HCT116 (cell line): ENCODE measurements at regions not wholly inside any gene's neighbourhood (a gene's known extent, or its start where the extent isn't known, plus 50 kb on each side); places are given as distances from the start of the nearest gene placed in this dataset.

Experiments used
- ATAC-seq: fragments of 200-7000 bp; cut with Tn5 transposase; 2 replicates; pipeline ENCODE4 v1.9.1; 2020; ENCODE audit warnings: mild to moderate bottlenecking, moderate library complexity
- BruUV-seq: library from RNA; stranded (reverse); fragments of 400-500 nt; replicated peaks from 2 replicates; lab custom pipeline; 2021; lab: Mats Ljungman, UMichigan
- CTCF ChIA-PET: fragments of 300-600 bp; sonication (Branson Sonifier 250); formaldehyde crosslinking; loops from one replicate; lab custom pipeline; 2021; ENCODE audit warnings: antibody characterized with exemption; lab: Charles Lee
- POLR2A ChIA-PET: fragments of 300-600, 350-600 bp; sonication (Branson Sonifier 250); formaldehyde crosslinking; loops from one replicate; lab custom pipeline; 2021; ENCODE audit warnings: antibody characterized with exemption; lab: Charles Lee
- RAD21 ChIA-PET, 2 experiments: fragments of 300-600 bp; sonication (Branson Sonifier 250); formaldehyde crosslinking; loops; one replicate each; lab custom pipeline; 2023; ENCODE audit warnings: low total read pairs in 2 of 2; ENCODE audit not compliant: uncharacterized antibody in 2 of 2, unreplicated experiment in 2 of 2, low non-redundant PET in 1 of 2; lab: Charles Lee
- DNase-seq: peaks from one replicate; pipeline ENCODE4 v3.0.0-alpha.2; 2010; ENCODE audit warnings: low read depth, low spot score
- H2AFZ ChIP-seq: fragments of 200-600 bp; shearing (Covaris generic), sonication (generic); 2 replicates; pipeline ENCODE4 v1.6.1; 2017; ENCODE audit warnings: low read depth, mixed run types, mixed read lengths, antibody characterized with exemption, low read length; ENCODE audit not compliant: poor library complexity, severe bottlenecking
- H3K27ac ChIP-seq: 2 replicates; pipeline ENCODE4 v1.5.1; 2012; ENCODE audit warnings: low read depth, low read length
- H3K27me3 ChIP-seq: fragments of 200-600 bp; sonication (generic); 2 replicates; pipeline ENCODE4 v1.6.1; 2016; ENCODE audit warnings: mixed run types, low read length, mixed read lengths; ENCODE audit not compliant: insufficient read depth
- H3K36me3 ChIP-seq, 2 experiments: fragments of 200-500 bp in 1 of 2; fragments of 200-600 bp in 1 of 2; sonication (Bioruptor generic) in 1 of 2; sonication (generic) in 1 of 2; 2 replicates each; pipeline versions ENCODE4 v1.5.1 to v1.6.1; 2014 to 2016; ENCODE audit warnings: low read length in 2 of 2, inconsistent platforms in 1 of 2, mixed read lengths in 1 of 2, mixed run types in 1 of 2; ENCODE audit not compliant: insufficient read depth in 2 of 2, control insufficient read depth in 1 of 2
- H3K4me1 ChIP-seq, 2 experiments: fragments of 200-600 bp in 1 of 2; sonication (generic) in 1 of 2; 2 replicates each; pipeline versions ENCODE4 v1.5.1 to v1.6.1; 2012 to 2017; ENCODE audit warnings: low read length in 2 of 2, inconsistent platforms in 1 of 2, mild to moderate bottlenecking in 1 of 2, mixed read lengths in 1 of 2, mixed run types in 1 of 2, moderate library complexity in 1 of 2; ENCODE audit not compliant: insufficient read depth in 2 of 2, control insufficient read depth in 1 of 2
- H3K4me2 ChIP-seq: fragments of 200-600 bp; sonication (generic); 2 replicates; pipeline ENCODE4 v1.6.1; 2017; ENCODE audit warnings: mixed run types, low read length, mixed read lengths
- H3K4me3 ChIP-seq, 2 experiments: fragments of 200-600 bp in 1 of 2; sonication (generic) in 1 of 2; replicated peaks in 1 of 2; 2 replicates each; pipeline ENCODE4 v1.5.1; 2011 to 2016; ENCODE audit warnings: low read length in 2 of 2, control low read depth in 1 of 2, low read depth in 1 of 2, mild to moderate bottlenecking in 1 of 2, mixed read lengths in 1 of 2, mixed run types in 1 of 2
- H3K79me2 ChIP-seq: fragments of 200-600 bp; sonication (generic); 2 replicates; pipeline ENCODE4 v1.6.1; 2017; ENCODE audit warnings: mild to moderate bottlenecking, mixed run types, low read length, moderate library complexity, mixed read lengths; ENCODE audit not compliant: insufficient read depth
- H3K9ac ChIP-seq: fragments of 200-600 bp; sonication (generic); 2 replicates; pipeline ENCODE4 v1.6.1; 2016; ENCODE audit warnings: low read length, mixed read lengths
- H3K9me2 ChIP-seq: fragments of 200-600 bp; sonication (generic), shearing (Covaris generic); 2 replicates; pipeline ENCODE4 v1.6.1; 2017; ENCODE audit warnings: mixed run types, mild to moderate bottlenecking, moderate library complexity; ENCODE audit not compliant: insufficient read depth
- H3K9me3 ChIP-seq, 2 experiments: fragments of 200-500 bp in 1 of 2; fragments of 200-600 bp in 1 of 2; sonication (Bioruptor generic) in 1 of 2; sonication (generic) in 1 of 2; 2 replicates each; pipeline ENCODE4 v1.6.1; 2014 to 2017; ENCODE audit warnings: low read length in 2 of 2, mixed read lengths in 2 of 2, inconsistent platforms in 1 of 2, low read depth in 1 of 2, mild to moderate bottlenecking in 1 of 2, mixed run types in 1 of 2, moderate library complexity in 1 of 2; ENCODE audit not compliant: control insufficient read depth in 1 of 2, insufficient read depth in 1 of 2
- H4K20me1 ChIP-seq: fragments of 200-600 bp; sonication (generic), shearing (Covaris generic); 2 replicates; pipeline ENCODE4 v1.6.1; 2017; ENCODE audit warnings: mixed run types, mild to moderate bottlenecking, moderate library complexity; ENCODE audit not compliant: insufficient read depth
- CBX3 ChIP-seq: IDR thresholded peaks from 2 replicates; pipeline ENCODE4 v1.6.1; 2012; ENCODE audit warnings: low read depth
- CEBPB ChIP-seq: IDR thresholded peaks from 2 replicates; pipeline ENCODE4 v1.6.1; 2012; ENCODE audit warnings: low read depth
- EGR1 ChIP-seq: IDR thresholded peaks from 2 replicates; pipeline ENCODE4 v1.6.1; 2012; ENCODE audit warnings: low read depth
- ELF1 ChIP-seq: IDR thresholded peaks from 2 replicates; pipeline ENCODE4 v1.6.1; 2012; ENCODE audit warnings: low read depth, borderline replicate concordance
- EZH2 ChIP-seq: fragments of 200-600 bp; sonication (generic); IDR thresholded peaks from 2 replicates; pipeline ENCODE4 v1.6.1; 2017; ENCODE audit warnings: antibody characterized with exemption, mixed run types
- FOSL1 ChIP-seq: IDR thresholded peaks from 2 replicates; pipeline ENCODE4 v1.6.1; 2012; ENCODE audit warnings: low read depth
- POLR2A ChIP-seq: IDR thresholded peaks from 2 replicates; pipeline ENCODE4 v1.7.0; 2011; ENCODE audit warnings: borderline replicate concordance; ENCODE audit not compliant: insufficient read depth, insufficient read length; ENCODE audit errors: extremely low read depth
- SIN3A ChIP-seq: IDR thresholded peaks from 2 replicates; pipeline ENCODE4 v1.6.1; 2012; ENCODE audit warnings: low read depth
- SP1 ChIP-seq: IDR thresholded peaks from 2 replicates; pipeline ENCODE4 v1.6.1; 2012; ENCODE audit warnings: low read depth
- SRF ChIP-seq: IDR thresholded peaks from 2 replicates; pipeline ENCODE4 v1.6.1; 2012; ENCODE audit warnings: low read depth
- TCF7L2 ChIP-seq: IDR thresholded peaks from 2 replicates; pipeline ENCODE4 v1.7.0; 2011; ENCODE audit warnings: borderline replicate concordance, inconsistent platforms; ENCODE audit not compliant: insufficient read depth, insufficient read length; ENCODE audit errors: extremely low read depth
- YY1 ChIP-seq: IDR thresholded peaks from 2 replicates; pipeline ENCODE4 v1.6.1; 2011; ENCODE audit warnings: low read length, low read depth, moderate library complexity, mild to moderate bottlenecking; ENCODE audit not compliant: insufficient replicate concordance; ENCODE audit errors: extremely low read depth
- intact Hi-C: fragments of 100-400 bp; cut with micrococcal nuclease; formaldehyde crosslinking; loops from 2 replicates; pipeline ENCODE4 v1.10.0; 2022
- TF ChIP-seq, protein P1 (sequence below): IDR thresholded peaks from 2 replicates; pipeline ENCODE4 v1.6.1; 2012; ENCODE audit warnings: low read depth
- TF ChIP-seq, protein P2 (sequence below): IDR thresholded peaks from 2 replicates; pipeline ENCODE4 v1.6.1; 2012
- TF ChIP-seq, protein P3 (sequence below): IDR thresholded peaks from 2 replicates; pipeline ENCODE4 v1.6.1; 2011; ENCODE audit warnings: mild to moderate bottlenecking, low read length, moderate library complexity; ENCODE audit not compliant: insufficient replicate concordance; ENCODE audit errors: extremely low read depth

DNA sequence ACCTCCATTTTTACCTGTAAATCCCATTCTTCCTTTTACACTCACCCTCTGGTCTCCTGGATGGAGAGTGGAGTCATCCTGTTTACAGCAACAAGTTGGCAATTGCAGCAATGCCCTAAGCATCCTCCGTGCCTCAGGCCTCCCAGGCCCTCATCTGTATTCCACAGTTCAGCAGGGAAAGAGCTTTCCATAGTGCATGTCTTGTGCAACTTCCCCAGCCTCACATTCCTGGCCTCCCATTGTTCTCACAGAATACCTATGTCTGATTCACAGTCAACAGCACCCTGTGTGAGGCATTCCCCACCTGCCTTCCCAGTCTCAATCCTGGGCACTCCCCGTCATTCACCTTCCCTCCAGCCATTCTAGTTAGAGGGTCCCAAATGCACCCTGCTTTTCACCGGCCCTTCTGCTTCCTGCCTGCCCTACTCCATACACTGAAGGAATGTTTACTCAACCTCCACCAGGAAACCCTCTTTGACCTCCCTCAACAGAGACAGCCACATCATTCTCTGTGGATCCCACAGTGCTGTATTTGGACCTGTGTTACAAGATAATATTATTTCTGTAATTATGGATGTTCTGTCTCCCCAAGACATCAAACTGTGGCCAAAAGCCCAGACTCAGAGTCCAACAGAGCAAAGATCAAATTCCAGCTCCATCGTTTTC is 405.7 kb downstream of the BUD13 start:
- Histone ChIP-seq H3K27me3 (peaks cover 70% of the 10 kb centered on the region), H3K9ac (no peak overlapping the region), H3K79me2 (no peaks in the 10 kb centered on the region), H4K20me1 (no peaks in the 10 kb centered on the region), H3K4me1 (no peaks in the 10 kb centered on the region), H3K9me3 (no peaks in the 10 kb centered on the region), H2AFZ (no peak overlapping the region), H3K27ac (no peak overlapping the region), H3K36me3 (no peaks in the 10 kb centered on the region), H3K4me2 (no peak overlapping the region), H3K9me2 (no peaks in the 10 kb centered on the region), H3K4me3 (no peak overlapping the region)
- no TSS peak for BruUV-seq
- ChIA-PET CTCF (no interaction called here), RAD21 (no interaction called here), POLR2A (no interaction called here)
- DNase-seq (no peak), ATAC-seq (no peak)
- TF ChIP-seq ELF1 (no peak), SRF (no peak), YY1 (no peak), SP1 (no peak), CEBPB (no peak), TCF7L2 (no peak), CBX3 (no peak), POLR2A (no peak), FOSL1 (no peak), SIN3A (no peak), EZH2 (no peak), EGR1 (no peak)
- TF ChIP-seq, protein P1, sequence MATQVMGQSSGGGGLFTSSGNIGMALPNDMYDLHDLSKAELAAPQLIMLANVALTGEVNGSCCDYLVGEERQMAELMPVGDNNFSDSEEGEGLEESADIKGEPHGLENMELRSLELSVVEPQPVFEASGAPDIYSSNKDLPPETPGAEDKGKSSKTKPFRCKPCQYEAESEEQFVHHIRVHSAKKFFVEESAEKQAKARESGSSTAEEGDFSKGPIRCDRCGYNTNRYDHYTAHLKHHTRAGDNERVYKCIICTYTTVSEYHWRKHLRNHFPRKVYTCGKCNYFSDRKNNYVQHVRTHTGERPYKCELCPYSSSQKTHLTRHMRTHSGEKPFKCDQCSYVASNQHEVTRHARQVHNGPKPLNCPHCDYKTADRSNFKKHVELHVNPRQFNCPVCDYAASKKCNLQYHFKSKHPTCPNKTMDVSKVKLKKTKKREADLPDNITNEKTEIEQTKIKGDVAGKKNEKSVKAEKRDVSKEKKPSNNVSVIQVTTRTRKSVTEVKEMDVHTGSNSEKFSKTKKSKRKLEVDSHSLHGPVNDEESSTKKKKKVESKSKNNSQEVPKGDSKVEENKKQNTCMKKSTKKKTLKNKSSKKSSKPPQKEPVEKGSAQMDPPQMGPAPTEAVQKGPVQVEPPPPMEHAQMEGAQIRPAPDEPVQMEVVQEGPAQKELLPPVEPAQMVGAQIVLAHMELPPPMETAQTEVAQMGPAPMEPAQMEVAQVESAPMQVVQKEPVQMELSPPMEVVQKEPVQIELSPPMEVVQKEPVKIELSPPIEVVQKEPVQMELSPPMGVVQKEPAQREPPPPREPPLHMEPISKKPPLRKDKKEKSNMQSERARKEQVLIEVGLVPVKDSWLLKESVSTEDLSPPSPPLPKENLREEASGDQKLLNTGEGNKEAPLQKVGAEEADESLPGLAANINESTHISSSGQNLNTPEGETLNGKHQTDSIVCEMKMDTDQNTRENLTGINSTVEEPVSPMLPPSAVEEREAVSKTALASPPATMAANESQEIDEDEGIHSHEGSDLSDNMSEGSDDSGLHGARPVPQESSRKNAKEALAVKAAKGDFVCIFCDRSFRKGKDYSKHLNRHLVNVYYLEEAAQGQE, result no peak
- TF ChIP-seq, protein P2, sequence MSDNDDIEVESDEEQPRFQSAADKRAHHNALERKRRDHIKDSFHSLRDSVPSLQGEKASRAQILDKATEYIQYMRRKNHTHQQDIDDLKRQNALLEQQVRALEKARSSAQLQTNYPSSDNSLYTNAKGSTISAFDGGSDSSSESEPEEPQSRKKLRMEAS, result no peak
- TF ChIP-seq, protein P3, sequence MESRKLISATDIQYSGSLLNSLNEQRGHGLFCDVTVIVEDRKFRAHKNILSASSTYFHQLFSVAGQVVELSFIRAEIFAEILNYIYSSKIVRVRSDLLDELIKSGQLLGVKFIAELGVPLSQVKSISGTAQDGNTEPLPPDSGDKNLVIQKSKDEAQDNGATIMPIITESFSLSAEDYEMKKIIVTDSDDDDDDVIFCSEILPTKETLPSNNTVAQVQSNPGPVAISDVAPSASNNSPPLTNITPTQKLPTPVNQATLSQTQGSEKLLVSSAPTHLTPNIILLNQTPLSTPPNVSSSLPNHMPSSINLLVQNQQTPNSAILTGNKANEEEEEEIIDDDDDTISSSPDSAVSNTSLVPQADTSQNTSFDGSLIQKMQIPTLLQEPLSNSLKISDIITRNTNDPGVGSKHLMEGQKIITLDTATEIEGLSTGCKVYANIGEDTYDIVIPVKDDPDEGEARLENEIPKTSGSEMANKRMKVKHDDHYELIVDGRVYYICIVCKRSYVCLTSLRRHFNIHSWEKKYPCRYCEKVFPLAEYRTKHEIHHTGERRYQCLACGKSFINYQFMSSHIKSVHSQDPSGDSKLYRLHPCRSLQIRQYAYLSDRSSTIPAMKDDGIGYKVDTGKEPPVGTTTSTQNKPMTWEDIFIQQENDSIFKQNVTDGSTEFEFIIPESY, result no peak
- intact Hi-C loops, result no loop called here
